ENCODE measurements at regions not wholly inside any gene's neighbourhood (a gene's known extent, or its start where the extent isn't known, plus 50 kb on each side); places are given as distances from the start of the nearest gene placed in this dataset.

GRCh38 chr10:42933448-42934340 is 143.2 kb upstream of the RET start:
- DNase-seq, result peak; percentile 56

- DNase-seq, result no peak
Measured at GRCh38 chr10:42934351-42934811, 142.5 kb upstream of the RET start.

GRCh38 chr10:42934842-42935241 is 142.0 kb upstream of the RET start:
- no peak for DNase-seq

- DNase-seq, result no peak
Measured at GRCh38 chr10:42935466-42935865, 141.4 kb upstream of the RET start.

GRCh38 chr10:42936580-42936979 is 140.3 kb upstream of the RET start:
- DNase-seq, result no peak

- no peak for DNase-seq
Measured at GRCh38 chr10:42937048-42937447, 139.8 kb upstream of the RET start.

- DNase-seq, result no peak
Measured at GRCh38 chr10:42937649-42938180, 139.2 kb upstream of the RET start.

GRCh38 chr10:42938351-42938750 is 138.5 kb upstream of the RET start:
- no peak for DNase-seq

GRCh38 chr10:42939237-42939636 is 137.6 kb upstream of the RET start:
- no peak for DNase-seq

- DNase-seq, result no peak
Measured at GRCh38 chr10:42939685-42940366, 137.0 kb upstream of the RET start.

GRCh38 chr10:42940487-42941294 is 136.2 kb upstream of the RET start:
- no peak for DNase-seq

- DNase-seq, result no peak
Measured at GRCh38 chr10:42941295-42941644, 135.6 kb upstream of the RET start.

GRCh38 chr10:42941790-42942189 is 135.1 kb upstream of the RET start:
- DNase-seq, result no peak

- no peak for DNase-seq
Measured at GRCh38 chr10:42942279-42942950, 134.5 kb upstream of the RET start.

GRCh38 chr10:42943025-42943818 is 133.6 kb upstream of the RET start:
- DNase-seq, result no peak

GRCh38 chr10:42948040-42948439 is 128.8 kb upstream of the RET start:
- no peak for DNase-seq

GRCh38 chr10:42949287-42949686 is 127.6 kb upstream of the RET start:
- no peak for DNase-seq

GRCh38 chr10:42950606-42951485 is 126.0 kb upstream of the RET start:
- DNase-seq, result no peak

- DNase-seq, result no peak
Measured at GRCh38 chr10:42951486-42952251, 125.2 kb upstream of the RET start.

GRCh38 chr10:42952349-42952748 is 124.5 kb upstream of the RET start:
- DNase-seq, result no peak
